Liver (tissue), 3 donors: ENCODE measurements at regions not wholly inside any gene's neighbourhood (a gene's known extent, or its start where the extent isn't known, plus 50 kb on each side); places are given as distances from the start of the nearest gene placed in this dataset.

Source experiments
- EGR1 ChIP-seq, 2 donors: IDR thresholded peaks; 2 replicates each; pipeline ENCODE4 v1.6.1; 2016 to 2018; ENCODE audit warnings: antibody characterized with exemption in 2 of 2, low read depth in 2 of 2
- YY1 ChIP-seq: IDR thresholded peaks from 2 replicates; pipeline ENCODE4 v1.6.1; 2016; ENCODE audit warnings: antibody characterized with exemption, mild to moderate bottlenecking
- TF ChIP-seq, protein P1 (sequence below): fragments of 150-350 bp; IDR thresholded peaks from 2 replicates; pipeline ENCODE4 v1.5.1; 2017; ENCODE audit warnings: improper control_type of control experiment, low read depth, low read length; ENCODE audit not compliant: missing input control
- donor health status: healthy.
- donor health status: healthy.

DNA sequence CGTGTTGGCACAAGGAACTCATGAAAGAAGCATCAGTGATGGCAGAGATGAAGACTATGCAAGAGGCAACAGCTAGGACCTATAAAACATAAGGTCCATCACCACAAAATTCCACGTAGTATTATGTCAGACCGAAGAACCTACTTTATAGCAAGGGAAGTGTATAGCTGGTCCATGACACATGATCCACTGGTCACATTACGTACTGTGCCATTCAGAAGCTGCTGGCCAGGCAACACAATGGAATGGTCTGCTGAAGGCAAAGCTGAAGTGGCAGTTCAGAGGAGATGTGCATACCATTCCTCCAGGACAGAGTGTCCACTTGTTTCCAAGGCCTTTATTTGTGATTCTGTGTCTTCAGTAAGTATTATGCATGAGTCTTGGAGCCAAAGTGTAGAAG is 215.5 kb upstream of the UGT8 start:
- no peak for TF ChIP-seq YY1
- TF ChIP-seq, protein P1, sequence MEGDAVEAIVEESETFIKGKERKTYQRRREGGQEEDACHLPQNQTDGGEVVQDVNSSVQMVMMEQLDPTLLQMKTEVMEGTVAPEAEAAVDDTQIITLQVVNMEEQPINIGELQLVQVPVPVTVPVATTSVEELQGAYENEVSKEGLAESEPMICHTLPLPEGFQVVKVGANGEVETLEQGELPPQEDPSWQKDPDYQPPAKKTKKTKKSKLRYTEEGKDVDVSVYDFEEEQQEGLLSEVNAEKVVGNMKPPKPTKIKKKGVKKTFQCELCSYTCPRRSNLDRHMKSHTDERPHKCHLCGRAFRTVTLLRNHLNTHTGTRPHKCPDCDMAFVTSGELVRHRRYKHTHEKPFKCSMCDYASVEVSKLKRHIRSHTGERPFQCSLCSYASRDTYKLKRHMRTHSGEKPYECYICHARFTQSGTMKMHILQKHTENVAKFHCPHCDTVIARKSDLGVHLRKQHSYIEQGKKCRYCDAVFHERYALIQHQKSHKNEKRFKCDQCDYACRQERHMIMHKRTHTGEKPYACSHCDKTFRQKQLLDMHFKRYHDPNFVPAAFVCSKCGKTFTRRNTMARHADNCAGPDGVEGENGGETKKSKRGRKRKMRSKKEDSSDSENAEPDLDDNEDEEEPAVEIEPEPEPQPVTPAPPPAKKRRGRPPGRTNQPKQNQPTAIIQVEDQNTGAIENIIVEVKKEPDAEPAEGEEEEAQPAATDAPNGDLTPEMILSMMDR, result no peak
- TF ChIP-seq EGR1 (IDR thresholded peaks at IDR 0.05; ENCODE audit: low read depth in 2 of 2), result no peak
